ENCODE measurements at regions not wholly inside any gene's neighbourhood (a gene's known extent, or its start where the extent isn't known, plus 50 kb on each side); places are given as distances from the start of the nearest gene placed in this dataset.
"Not testable (repeated sequence)": the region's sequence is repeated elsewhere in the genome, so short reads cannot be mapped to it uniquely, and the experiment has no call there.

DNA sequence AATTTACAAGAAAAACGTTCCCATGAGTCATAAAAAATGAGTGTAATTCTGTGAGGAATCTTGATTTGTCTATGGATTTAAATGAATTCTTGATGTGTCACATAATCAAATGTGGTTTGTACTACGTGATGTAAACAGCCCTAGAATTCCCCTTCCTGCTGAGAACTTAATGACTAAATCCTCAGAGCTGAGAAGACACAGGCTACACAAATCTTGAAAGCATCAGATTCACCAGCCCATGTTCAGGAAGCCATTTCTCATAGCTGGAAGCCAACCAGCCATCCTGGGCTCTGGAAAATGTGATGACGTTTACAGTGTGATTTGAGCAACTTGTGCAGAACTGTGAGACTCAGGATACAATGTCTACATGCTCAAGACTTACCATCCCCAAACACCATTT, 193.7 kb upstream of the MME start:
- DNase-seq (no peak), FAIRE-seq (no peak)
- Histone ChIP-seq H3K4me1 (ENCODE audit: control insufficient read depth in 3 of 3, insufficient read depth in 2 of 3, low read depth in 1 of 3, low read length in 2 of 3) (no peaks in the 10 kb centered on the region), H3K4me3 (ENCODE audit: low read depth in 1 of 3, low read length in 3 of 3) (no peak overlapping the region), H3K9me3 (ENCODE audit: control insufficient read depth in 2 of 2, insufficient read depth in 1 of 2, low read depth in 1 of 2, low read length in 1 of 2) (peaks cover 0 to 12% of the 10 kb centered on the region in 2 donors), H3K27ac (ENCODE audit: low read depth in 1 of 3, low read length in 2 of 3) (no peak overlapping the region), H3K27me3 (ENCODE audit: control insufficient read depth in 3 of 3, insufficient read depth in 3 of 3, low read length in 3 of 3) (no peaks in the 10 kb centered on the region), H3K36me3 (ENCODE audit: control insufficient read depth in 3 of 3, insufficient read depth in 2 of 3, low read depth in 1 of 3, low read length in 3 of 3) (no peaks in the 10 kb centered on the region)
- WGBS, 3 donors = 51 to 64% (median 51%) methylated on average over 3 of the region's 3 CpGs

DNA sequence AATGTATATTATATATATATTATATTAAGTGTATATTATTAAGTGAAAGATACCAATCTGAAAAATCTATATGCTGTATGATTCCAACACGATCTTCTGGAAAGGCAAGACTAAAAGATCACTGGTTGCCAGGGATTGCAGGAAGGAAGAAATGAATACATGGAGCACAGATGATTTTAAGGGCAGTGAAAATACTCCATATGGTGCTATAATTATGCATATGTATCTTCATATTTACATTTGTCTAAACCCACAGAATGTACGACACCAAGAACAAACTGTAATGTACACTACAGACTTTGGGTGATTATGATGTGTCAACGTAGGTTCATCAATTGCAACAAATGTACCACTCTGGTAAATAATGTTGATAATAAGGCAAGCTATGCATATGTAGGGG, 194.7 kb upstream of the MME start:
- no peak overlapping the region for H3K27ac ChIP-seq (ENCODE audit: low read depth in 1 of 3, low read length in 2 of 3)
- no peak for FAIRE-seq
- WGBS, 3 donors = 77 to 85% (median 85%) methylated on average over 3 of the region's 3 CpGs

DNA sequence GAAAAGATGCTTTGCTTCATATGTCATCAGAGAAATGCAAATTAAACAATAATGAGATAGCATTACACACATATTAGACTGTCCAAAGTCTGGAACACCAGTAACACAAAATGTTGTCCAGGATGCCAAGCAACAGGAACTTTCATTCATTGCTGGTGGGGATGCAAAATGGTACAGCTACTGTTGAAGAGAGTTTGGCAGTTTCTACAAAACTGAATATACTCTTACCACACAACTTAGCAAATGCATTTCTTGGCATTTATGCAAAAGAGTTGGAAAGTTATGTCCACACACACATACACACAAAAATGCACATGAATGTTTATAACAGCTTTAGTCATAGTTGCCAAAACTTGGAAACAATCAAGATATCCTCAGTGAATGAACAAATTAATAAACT, 195.2 kb upstream of the MME start:
- Histone ChIP-seq H3K9me3 (ENCODE audit: control insufficient read depth in 2 of 2, insufficient read depth in 1 of 2, low read depth in 1 of 2, low read length in 1 of 2) (peaks cover 0 to 12% of the 10 kb centered on the region in 2 donors), H3K4me3 (ENCODE audit: low read depth in 1 of 3, low read length in 3 of 3) (no peak overlapping the region), H3K27me3 (ENCODE audit: control insufficient read depth in 3 of 3, insufficient read depth in 3 of 3, low read length in 3 of 3) (no peaks in the 10 kb centered on the region), H3K4me1 (ENCODE audit: control insufficient read depth in 3 of 3, insufficient read depth in 2 of 3, low read depth in 1 of 3, low read length in 2 of 3) (no peaks in the 10 kb centered on the region), H3K27ac (ENCODE audit: low read depth in 1 of 3, low read length in 2 of 3) (no peak overlapping the region), H3K36me3 (ENCODE audit: control insufficient read depth in 3 of 3, insufficient read depth in 2 of 3, low read depth in 1 of 3, low read length in 3 of 3) (no peaks in the 10 kb centered on the region)
- no peak for FAIRE-seq
- DNase-seq = no peak

More for the DNA sequence above, 194.7 kb upstream of the MME start:
- H3K4me3 ChIP-seq (ENCODE audit: low read depth in 1 of 3, low read length in 3 of 3) = no peak overlapping the region
- H3K27me3 ChIP-seq (ENCODE audit: control insufficient read depth in 3 of 3, insufficient read depth in 3 of 3, low read length in 3 of 3) = no peaks in the 10 kb centered on the region
- no peaks in the 10 kb centered on the region for H3K4me1 ChIP-seq (ENCODE audit: control insufficient read depth in 3 of 3, insufficient read depth in 2 of 3, low read depth in 1 of 3, low read length in 2 of 3)
- no peak for DNase-seq
- no peaks in the 10 kb centered on the region for H3K36me3 ChIP-seq (ENCODE audit: control insufficient read depth in 3 of 3, insufficient read depth in 2 of 3, low read depth in 1 of 3, low read length in 3 of 3)
- H3K9me3 ChIP-seq (ENCODE audit: control insufficient read depth in 2 of 2, insufficient read depth in 1 of 2, low read depth in 1 of 2, low read length in 1 of 2) = peaks cover 0 to 12% of the 10 kb centered on the region in 2 donors

DNA sequence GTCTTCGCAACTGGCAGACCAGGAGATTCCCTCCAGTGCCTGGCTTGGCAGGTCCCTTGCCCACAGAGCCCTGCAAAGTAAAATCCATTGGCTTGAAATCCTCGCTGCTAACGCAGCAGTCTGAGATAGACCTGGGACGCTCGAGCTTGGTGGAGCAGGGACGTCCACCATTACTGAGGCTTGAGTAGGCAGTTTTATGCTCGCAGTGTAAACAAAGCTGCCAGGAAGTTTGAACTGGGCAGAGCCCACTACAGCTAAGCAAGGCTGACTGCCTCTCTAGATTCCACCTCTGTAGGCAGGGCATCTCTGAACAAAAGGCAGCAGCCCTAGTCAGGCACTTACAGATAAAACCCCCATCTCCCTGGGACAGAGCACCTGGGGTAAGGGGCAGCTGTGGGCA, 205.0 kb upstream of the MME start:
- no peak for FAIRE-seq
- no peaks in the 10 kb centered on the region for H3K9me3 ChIP-seq (ENCODE audit: control insufficient read depth in 2 of 2, insufficient read depth in 1 of 2, low read depth in 1 of 2, low read length in 1 of 2)
- H3K4me3 ChIP-seq (ENCODE audit: low read depth in 1 of 3, low read length in 3 of 3) = no peak overlapping the region
- no peak for DNase-seq
- H3K27ac ChIP-seq (ENCODE audit: low read depth in 1 of 3, low read length in 2 of 3) = no peak overlapping the region
- no peaks in the 10 kb centered on the region for H3K36me3 ChIP-seq (ENCODE audit: control insufficient read depth in 3 of 3, insufficient read depth in 2 of 3, low read depth in 1 of 3, low read length in 3 of 3)
- H3K27me3 ChIP-seq (ENCODE audit: control insufficient read depth in 3 of 3, insufficient read depth in 3 of 3, low read length in 3 of 3) = no peaks in the 10 kb centered on the region
- WGBS, 3 donors = 86 to 91% (median 89%) methylated on average over 7 of the region's 7 CpGs
- no peaks in the 10 kb centered on the region for H3K4me1 ChIP-seq (ENCODE audit: control insufficient read depth in 3 of 3, insufficient read depth in 2 of 3, low read depth in 1 of 3, low read length in 2 of 3)

DNA sequence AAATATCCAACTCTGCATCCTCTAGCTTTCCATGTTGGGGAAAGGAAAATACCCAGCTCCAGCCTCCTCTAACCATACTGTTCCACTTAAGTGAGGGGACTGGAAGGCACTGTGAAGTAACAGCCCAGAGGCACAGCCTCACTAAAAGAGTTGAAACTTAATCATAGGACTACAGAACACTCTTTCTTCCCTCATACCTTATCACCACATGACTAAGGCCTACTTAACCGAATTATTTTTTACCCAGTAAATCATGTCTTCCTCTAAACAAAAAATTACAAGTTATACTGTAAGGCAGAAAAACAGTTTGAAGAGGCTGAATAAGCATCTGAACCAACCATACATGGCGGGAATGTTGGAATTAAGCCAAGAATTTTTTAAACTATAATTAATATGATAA, 207.4 kb upstream of the MME start:
- no peaks in the 10 kb centered on the region for H3K27me3 ChIP-seq (ENCODE audit: control insufficient read depth in 3 of 3, insufficient read depth in 3 of 3, low read length in 3 of 3)
- WGBS, 3 donors = 82 to 91% (median 87%) methylated on average over 2 of the region's 2 CpGs
- H3K36me3 ChIP-seq (ENCODE audit: control insufficient read depth in 3 of 3, insufficient read depth in 2 of 3, low read depth in 1 of 3, low read length in 3 of 3) = no peaks in the 10 kb centered on the region
- H3K4me3 ChIP-seq (ENCODE audit: low read depth in 1 of 3, low read length in 3 of 3) = no peak overlapping the region
- no peak overlapping the region for H3K27ac ChIP-seq (ENCODE audit: low read depth in 1 of 3, low read length in 2 of 3)
- DNase-seq = no peak
- FAIRE-seq = no peak
- no peaks in the 10 kb centered on the region for H3K4me1 ChIP-seq (ENCODE audit: control insufficient read depth in 3 of 3, insufficient read depth in 2 of 3, low read depth in 1 of 3, low read length in 2 of 3)
- H3K9me3 ChIP-seq (ENCODE audit: control insufficient read depth in 2 of 2, insufficient read depth in 1 of 2, low read depth in 1 of 2, low read length in 1 of 2) = no peaks in the 10 kb centered on the region

DNA sequence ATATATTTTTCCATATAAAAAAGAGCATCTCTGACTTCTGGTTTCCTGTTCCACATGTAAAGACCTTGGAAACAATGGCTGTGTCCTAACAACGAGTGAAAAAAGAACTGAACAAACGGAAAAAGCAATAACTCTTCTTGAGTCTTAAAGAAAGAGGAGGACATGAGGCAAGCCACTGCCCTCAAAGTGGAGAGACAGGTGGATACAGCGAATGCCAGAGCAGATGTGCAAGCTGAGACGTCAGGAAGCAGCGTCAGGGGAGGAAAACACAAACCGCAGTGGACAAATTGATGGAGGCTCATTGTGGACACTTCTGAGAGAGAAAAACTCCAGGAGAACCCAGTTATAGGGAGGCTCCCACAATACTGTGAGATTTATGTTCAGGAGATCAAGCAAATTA, 208.0 kb upstream of the MME start:
- H3K27ac ChIP-seq (ENCODE audit: low read depth in 1 of 3, low read length in 2 of 3) = no peak overlapping the region
- H3K27me3 ChIP-seq (ENCODE audit: control insufficient read depth in 3 of 3, insufficient read depth in 3 of 3, low read length in 3 of 3) = no peaks in the 10 kb centered on the region
- no peak overlapping the region for H3K4me3 ChIP-seq (ENCODE audit: low read depth in 1 of 3, low read length in 3 of 3)
- FAIRE-seq (no peak), DNase-seq (no peak)
- H3K4me1 ChIP-seq (ENCODE audit: control insufficient read depth in 3 of 3, insufficient read depth in 2 of 3, low read depth in 1 of 3, low read length in 2 of 3) = no peaks in the 10 kb centered on the region
- no peaks in the 10 kb centered on the region for H3K36me3 ChIP-seq (ENCODE audit: control insufficient read depth in 3 of 3, insufficient read depth in 2 of 3, low read depth in 1 of 3, low read length in 3 of 3)
- WGBS, 3 donors = 55 to 78% (median 60%) methylated on average over 6 of the region's 6 CpGs
- no peaks in the 10 kb centered on the region for H3K9me3 ChIP-seq (ENCODE audit: control insufficient read depth in 2 of 2, insufficient read depth in 1 of 2, low read depth in 1 of 2, low read length in 1 of 2)

DNA sequence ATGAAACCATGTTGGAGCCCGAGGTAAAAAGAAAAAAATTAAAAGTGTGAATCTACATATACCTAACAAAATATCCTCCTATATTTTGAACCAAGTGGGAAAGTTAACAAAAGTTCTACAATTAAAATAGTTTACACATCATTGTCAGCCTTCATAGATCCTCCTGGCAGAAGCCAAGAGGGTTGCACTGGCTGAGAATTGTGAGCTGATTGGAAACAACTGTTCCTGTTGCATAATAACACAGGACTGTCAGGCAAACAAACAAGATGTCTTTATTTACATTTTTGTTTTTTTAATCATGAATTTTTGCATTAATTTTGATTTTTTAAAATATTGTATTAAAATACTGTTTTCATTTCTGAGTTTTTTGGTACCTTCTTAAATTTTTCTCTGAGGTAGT, 215.2 kb upstream of the MME start:
- no peak for DNase-seq
- Histone ChIP-seq H3K27me3 (ENCODE audit: control insufficient read depth in 3 of 3, insufficient read depth in 3 of 3, low read length in 3 of 3) (no peaks in the 10 kb centered on the region), H3K36me3 (ENCODE audit: control insufficient read depth in 3 of 3, insufficient read depth in 2 of 3, low read depth in 1 of 3, low read length in 3 of 3) (no peaks in the 10 kb centered on the region), H3K4me1 (ENCODE audit: control insufficient read depth in 3 of 3, insufficient read depth in 2 of 3, low read depth in 1 of 3, low read length in 2 of 3) (no peaks in the 10 kb centered on the region), H3K27ac (ENCODE audit: low read depth in 1 of 3, low read length in 2 of 3) (no peak overlapping the region), H3K4me3 (ENCODE audit: low read depth in 1 of 3, low read length in 3 of 3) (no peak overlapping the region), H3K9me3 (ENCODE audit: control insufficient read depth in 2 of 2, insufficient read depth in 1 of 2, low read depth in 1 of 2, low read length in 1 of 2) (no peaks in the 10 kb centered on the region)
- WGBS, 3 donors = 39 to 70% (median 55%) methylated on average over 1 of the region's 1 CpG
- no peak for FAIRE-seq

DNA sequence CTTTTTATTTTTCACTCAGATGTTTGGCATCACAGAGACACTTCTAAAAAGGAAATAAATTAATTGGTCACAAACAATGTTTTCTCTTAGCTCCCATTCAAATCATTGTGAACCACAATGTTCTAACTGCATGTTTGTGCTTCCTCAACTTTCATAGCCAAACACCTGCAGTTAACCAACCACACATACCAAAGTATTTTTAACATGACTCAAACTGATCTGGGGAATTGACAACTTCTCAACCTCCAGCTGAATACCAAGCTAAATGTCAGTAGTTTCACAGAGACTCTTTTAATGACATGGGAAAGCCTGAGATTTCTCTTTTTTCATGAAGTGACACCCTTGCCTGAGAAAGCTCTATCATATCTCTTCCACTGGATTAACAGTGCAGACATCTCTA, 217.9 kb upstream of the MME start:
- H3K9me3 ChIP-seq (ENCODE audit: control insufficient read depth in 2 of 2, insufficient read depth in 1 of 2, low read depth in 1 of 2, low read length in 1 of 2) = no peaks in the 10 kb centered on the region
- H3K4me1 ChIP-seq (ENCODE audit: control insufficient read depth in 3 of 3, insufficient read depth in 2 of 3, low read depth in 1 of 3, low read length in 2 of 3) = no peaks in the 10 kb centered on the region
- no peak for DNase-seq
- H3K36me3 ChIP-seq (ENCODE audit: control insufficient read depth in 3 of 3, insufficient read depth in 2 of 3, low read depth in 1 of 3, low read length in 3 of 3) = no peaks in the 10 kb centered on the region
- no peaks in the 10 kb centered on the region for H3K27me3 ChIP-seq (ENCODE audit: control insufficient read depth in 3 of 3, insufficient read depth in 3 of 3, low read length in 3 of 3)
- no peak overlapping the region for H3K4me3 ChIP-seq (ENCODE audit: low read depth in 1 of 3, low read length in 3 of 3)
- H3K27ac ChIP-seq (ENCODE audit: low read depth in 1 of 3, low read length in 2 of 3) = no peak overlapping the region
- no peak for FAIRE-seq

DNA sequence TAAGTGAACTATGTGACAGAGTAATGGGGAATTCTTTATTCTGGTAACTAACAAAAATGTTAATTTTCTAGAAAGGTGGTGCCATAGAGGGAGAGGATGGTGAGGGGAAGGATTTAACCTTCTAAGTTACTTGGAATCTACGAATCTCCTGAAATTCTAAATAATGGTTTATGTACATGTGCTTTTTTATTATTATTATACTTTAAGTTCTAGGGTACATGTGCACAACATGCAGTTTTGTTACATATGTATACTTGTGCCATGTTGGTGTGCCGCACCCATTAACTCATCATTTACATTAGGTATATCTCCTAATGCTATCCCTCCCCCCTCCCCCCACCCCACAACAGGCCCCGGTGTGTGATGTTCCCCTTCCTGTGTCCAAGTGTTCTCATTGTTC, 227.1 kb upstream of the MME start:
- WGBS, 3 donors = 79 to 90% (median 82%) methylated on average over 3 of the region's 3 CpGs
- not testable (repeated sequence) for H3K9me3 ChIP-seq (ENCODE audit: control insufficient read depth in 2 of 2, insufficient read depth in 1 of 2, low read depth in 1 of 2, low read length in 1 of 2); FAIRE-seq; H3K27ac ChIP-seq (ENCODE audit: low read depth in 1 of 3, low read length in 2 of 3); H3K4me3 ChIP-seq (ENCODE audit: low read depth in 1 of 3, low read length in 3 of 3); H3K27me3 ChIP-seq (ENCODE audit: control insufficient read depth in 3 of 3, insufficient read depth in 3 of 3, low read length in 3 of 3); DNase-seq; H3K4me1 ChIP-seq (ENCODE audit: control insufficient read depth in 3 of 3, insufficient read depth in 2 of 3, low read depth in 1 of 3, low read length in 2 of 3); H3K36me3 ChIP-seq (ENCODE audit: control insufficient read depth in 3 of 3, insufficient read depth in 2 of 3, low read depth in 1 of 3, low read length in 3 of 3)

Data from small intestine (tissue), 7 donors.